A673 (cell line): ENCODE measurements at regions not wholly inside any gene's neighbourhood (a gene's known extent, or its start where the extent isn't known, plus 50 kb on each side); places are given as distances from the start of the nearest gene placed in this dataset.

Experiments
- CTCF ChIP-seq: fragments of 300-800, 200-600 bp; sonication (generic); conservative IDR thresholded peaks from 2 replicates; pipeline ENCODE4 v1.5.1; 2017; ENCODE audit warnings: low read depth, mild to moderate bottlenecking, antibody characterized with exemption, low read length, moderate library complexity, mixed read lengths
- EZH2 ChIP-seq: fragments of 200-600 bp; sonication (generic); IDR thresholded peaks from 2 replicates; pipeline ENCODE4 v1.6.1; 2017; ENCODE audit warnings: borderline replicate concordance, low read depth, mild to moderate bottlenecking, mixed read lengths, antibody characterized with exemption, low read length; ENCODE audit not compliant: poor library complexity, severe bottlenecking

GRCh38 chr1:5713101-5714010 is 278.9 kb downstream of the NPHP4 start:
- TF ChIP-seq CTCF = no peak
- TF ChIP-seq EZH2 = no peak
